ENCODE measurements at regions not wholly inside any gene's neighbourhood (a gene's known extent, or its start where the extent isn't known, plus 50 kb on each side); places are given as distances from the start of the nearest gene placed in this dataset.

DNA sequence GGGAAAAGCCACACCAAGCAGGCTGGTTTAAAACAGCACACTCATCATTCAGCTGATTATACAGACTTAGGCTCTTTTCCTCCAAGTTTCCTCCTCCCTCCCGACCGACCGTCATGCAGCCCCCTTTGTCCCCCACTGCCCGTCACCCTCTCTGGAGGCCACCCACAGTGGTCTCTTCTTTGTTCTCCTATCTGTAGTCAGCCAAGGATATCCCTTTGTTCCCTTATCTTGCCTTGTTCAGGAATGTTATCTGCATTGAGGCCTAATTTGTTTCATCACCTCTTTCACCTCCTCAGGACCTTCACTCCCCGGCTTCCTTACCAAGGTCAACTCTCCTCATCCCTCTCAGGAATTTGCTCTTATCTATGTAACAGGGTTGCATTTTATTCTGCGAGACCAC is 186.4 kb upstream of the CDH13 start:
- CTCF ChIA-PET, result interaction anchor here (0.9 to 1.8 kb wide), 6 partner anchors 10 to 68 kb away, joined by 3 to 11 read pairs (median 4); no protein-coding TSS in a partner anchor
- Histone ChIP-seq H3F3A (replicated peaks; ENCODE audit: insufficient read depth) (no peaks in the 10 kb centered on the region), H3K4me3 (ENCODE audit: low read depth in 2 of 2, low read length in 1 of 2) (no peak overlapping the region), H2AFZ (ENCODE audit: low read depth) (no peak overlapping the region), H3K27ac (ENCODE audit: low read depth in 2 of 2, low read length in 1 of 2) (no peak overlapping the region), H3K79me2 (ENCODE audit: insufficient read depth) (no peaks in the 10 kb centered on the region), H3K9me2 (no peaks in the 10 kb centered on the region), H3K4me2 (no peak overlapping the region), H3K36me3 (replicated peaks in 1 of 2; ENCODE audit: control insufficient read depth in 1 of 2, insufficient read depth in 2 of 2, low read length in 1 of 2) (no peaks in the 10 kb centered on the region), H3K9me3 (no peaks in the 10 kb centered on the region), H4K20me1 (ENCODE audit: insufficient read depth) (no peaks in the 10 kb centered on the region), H3K27me3 (ENCODE audit: insufficient read depth) (no peaks in the 10 kb centered on the region), H3K9ac (no peak overlapping the region), H3K4me1 (ENCODE audit: control insufficient read depth in 1 of 2, insufficient read depth in 2 of 2, low read depth in 1 of 2, low read length in 1 of 2) (no peaks in the 10 kb centered on the region)
- POLR2A ChIA-PET, result no interaction called here
- 29% methylated on average over 6 of the region's 6 CpGs for WGBS (ENCODE audit: low lambda C conversion rate)
- TF ChIP-seq, protein P1, sequence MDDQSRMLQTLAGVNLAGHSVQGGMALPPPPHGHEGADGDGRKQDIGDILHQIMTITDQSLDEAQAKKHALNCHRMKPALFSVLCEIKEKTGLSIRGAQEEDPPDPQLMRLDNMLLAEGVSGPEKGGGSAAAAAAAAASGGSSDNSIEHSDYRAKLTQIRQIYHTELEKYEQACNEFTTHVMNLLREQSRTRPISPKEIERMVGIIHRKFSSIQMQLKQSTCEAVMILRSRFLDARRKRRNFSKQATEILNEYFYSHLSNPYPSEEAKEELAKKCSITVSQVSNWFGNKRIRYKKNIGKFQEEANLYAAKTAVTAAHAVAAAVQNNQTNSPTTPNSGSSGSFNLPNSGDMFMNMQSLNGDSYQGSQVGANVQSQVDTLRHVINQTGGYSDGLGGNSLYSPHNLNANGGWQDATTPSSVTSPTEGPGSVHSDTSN (IDR thresholded peaks at IDR 0.05), result no peak
- no peak for TF ChIP-seq ELF1 (IDR thresholded peaks at IDR 0.05)
- no peak for TF ChIP-seq FOXM1 (IDR thresholded peaks at IDR 0.05; ENCODE audit: low read depth)
- TF ChIP-seq MXI1 (IDR thresholded peaks at IDR 0.05; ENCODE audit: low read depth, low read length), result no peak
- TF ChIP-seq MEF2A (IDR thresholded peaks at IDR 0.05; ENCODE audit: borderline replicate concordance, low read depth), result no peak
- no peak for DNase-seq

DNA sequence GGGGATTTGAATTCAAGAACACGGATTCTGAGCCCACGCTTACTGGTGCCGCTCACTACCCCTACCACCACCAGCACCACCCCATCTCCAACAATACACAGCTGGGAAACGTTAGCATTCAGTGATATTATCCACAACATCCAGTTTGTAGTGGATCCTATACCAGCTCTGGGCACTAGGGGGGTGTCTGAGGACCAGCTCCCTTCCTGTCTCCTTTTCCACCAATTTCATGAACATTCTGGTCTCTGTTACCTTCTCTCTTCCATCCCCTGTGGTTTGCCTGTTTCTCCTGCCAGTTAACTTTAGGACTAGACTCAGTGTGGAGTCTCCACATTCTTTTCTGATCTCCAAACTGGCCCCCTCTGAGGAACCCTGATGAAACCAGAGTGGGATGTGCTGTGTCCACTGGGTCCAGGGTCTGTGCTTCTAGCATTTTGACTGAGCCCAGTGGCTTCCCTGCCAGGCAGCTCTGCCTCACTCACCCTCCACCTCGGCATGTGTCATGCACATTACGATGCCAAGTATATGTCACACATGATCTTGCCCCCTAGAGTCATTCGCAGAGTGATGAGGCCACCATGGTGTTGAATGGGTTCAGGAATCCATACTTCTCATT is 187.0 kb upstream of the CDH13 start:
- no peaks in the 10 kb centered on the region for H3K79me2 ChIP-seq (ENCODE audit: insufficient read depth)
- no peaks in the 10 kb centered on the region for H3K9me3 ChIP-seq
- H3K27me3 ChIP-seq (ENCODE audit: insufficient read depth), result no peaks in the 10 kb centered on the region
- TF ChIP-seq EZH2phosphoT487 (IDR thresholded peaks at IDR 0.05; ENCODE audit: borderline replicate concordance, low read depth) (no peak), RAD21 (IDR thresholded peaks at IDR 0.05; ENCODE audit: low read length) (no peak)
- TF ChIP-seq, protein P2, sequence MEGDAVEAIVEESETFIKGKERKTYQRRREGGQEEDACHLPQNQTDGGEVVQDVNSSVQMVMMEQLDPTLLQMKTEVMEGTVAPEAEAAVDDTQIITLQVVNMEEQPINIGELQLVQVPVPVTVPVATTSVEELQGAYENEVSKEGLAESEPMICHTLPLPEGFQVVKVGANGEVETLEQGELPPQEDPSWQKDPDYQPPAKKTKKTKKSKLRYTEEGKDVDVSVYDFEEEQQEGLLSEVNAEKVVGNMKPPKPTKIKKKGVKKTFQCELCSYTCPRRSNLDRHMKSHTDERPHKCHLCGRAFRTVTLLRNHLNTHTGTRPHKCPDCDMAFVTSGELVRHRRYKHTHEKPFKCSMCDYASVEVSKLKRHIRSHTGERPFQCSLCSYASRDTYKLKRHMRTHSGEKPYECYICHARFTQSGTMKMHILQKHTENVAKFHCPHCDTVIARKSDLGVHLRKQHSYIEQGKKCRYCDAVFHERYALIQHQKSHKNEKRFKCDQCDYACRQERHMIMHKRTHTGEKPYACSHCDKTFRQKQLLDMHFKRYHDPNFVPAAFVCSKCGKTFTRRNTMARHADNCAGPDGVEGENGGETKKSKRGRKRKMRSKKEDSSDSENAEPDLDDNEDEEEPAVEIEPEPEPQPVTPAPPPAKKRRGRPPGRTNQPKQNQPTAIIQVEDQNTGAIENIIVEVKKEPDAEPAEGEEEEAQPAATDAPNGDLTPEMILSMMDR (IDR thresholded peaks at IDR 0.05), result peak; percentile 45
- H3K9me2 ChIP-seq, result no peaks in the 10 kb centered on the region
- no peaks in the 10 kb centered on the region for H3K4me1 ChIP-seq (ENCODE audit: control insufficient read depth in 1 of 2, insufficient read depth in 2 of 2, low read depth in 1 of 2, low read length in 1 of 2)
- no peaks in the 10 kb centered on the region for H3F3A ChIP-seq (replicated peaks; ENCODE audit: insufficient read depth)
- no peak overlapping the region for H2AFZ ChIP-seq (ENCODE audit: low read depth)
- DNase-seq, result peak; percentile 60
- ChIA-PET POLR2A (no interaction called here), CTCF (interaction anchor here (0.9 to 1.8 kb wide), 10 partner anchors 11 to 209 kb away, joined by 3 to 11 read pairs (median 4); no protein-coding TSS in a partner anchor)
- H3K9ac ChIP-seq, result no peak overlapping the region
- H4K20me1 ChIP-seq (ENCODE audit: insufficient read depth), result no peaks in the 10 kb centered on the region
- H3K27ac ChIP-seq (ENCODE audit: low read depth in 2 of 2, low read length in 1 of 2), result no peak overlapping the region
- WGBS (ENCODE audit: low lambda C conversion rate), result 23% methylated on average over 7 of the region's 7 CpGs
- H3K4me2 ChIP-seq, result no peak overlapping the region
- no peaks in the 10 kb centered on the region for H3K36me3 ChIP-seq (replicated peaks in 1 of 2; ENCODE audit: control insufficient read depth in 1 of 2, insufficient read depth in 2 of 2, low read length in 1 of 2)
- H3K4me3 ChIP-seq (ENCODE audit: low read depth in 2 of 2, low read length in 1 of 2), result no peak overlapping the region

DNA sequence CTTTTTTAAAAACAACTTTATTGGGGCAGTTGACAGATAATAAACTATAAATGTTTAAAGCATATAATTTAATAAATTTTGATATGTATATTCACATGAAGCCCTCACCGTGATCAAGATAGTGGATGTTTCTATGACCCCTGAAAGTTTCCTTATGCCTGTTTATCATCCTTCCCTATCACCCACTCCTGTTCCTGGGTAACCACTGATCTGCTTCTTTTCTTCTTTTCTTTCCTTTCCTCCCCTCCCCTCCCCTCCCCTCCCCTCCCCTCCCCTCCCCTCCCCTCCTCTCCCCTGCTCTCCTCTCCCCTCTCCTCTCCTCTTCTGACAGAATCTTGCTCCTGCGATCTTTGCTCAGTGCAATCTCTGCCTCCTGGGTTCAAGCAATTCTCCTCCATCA is 193.7 kb upstream of the CDH13 start:
- 32% methylated on average over 2 of the region's 2 CpGs for WGBS (ENCODE audit: low lambda C conversion rate)
- H3K9me2 ChIP-seq, result no peaks in the 10 kb centered on the region
- no peak overlapping the region for H2AFZ ChIP-seq (ENCODE audit: low read depth)
- TF ChIP-seq, protein P3, sequence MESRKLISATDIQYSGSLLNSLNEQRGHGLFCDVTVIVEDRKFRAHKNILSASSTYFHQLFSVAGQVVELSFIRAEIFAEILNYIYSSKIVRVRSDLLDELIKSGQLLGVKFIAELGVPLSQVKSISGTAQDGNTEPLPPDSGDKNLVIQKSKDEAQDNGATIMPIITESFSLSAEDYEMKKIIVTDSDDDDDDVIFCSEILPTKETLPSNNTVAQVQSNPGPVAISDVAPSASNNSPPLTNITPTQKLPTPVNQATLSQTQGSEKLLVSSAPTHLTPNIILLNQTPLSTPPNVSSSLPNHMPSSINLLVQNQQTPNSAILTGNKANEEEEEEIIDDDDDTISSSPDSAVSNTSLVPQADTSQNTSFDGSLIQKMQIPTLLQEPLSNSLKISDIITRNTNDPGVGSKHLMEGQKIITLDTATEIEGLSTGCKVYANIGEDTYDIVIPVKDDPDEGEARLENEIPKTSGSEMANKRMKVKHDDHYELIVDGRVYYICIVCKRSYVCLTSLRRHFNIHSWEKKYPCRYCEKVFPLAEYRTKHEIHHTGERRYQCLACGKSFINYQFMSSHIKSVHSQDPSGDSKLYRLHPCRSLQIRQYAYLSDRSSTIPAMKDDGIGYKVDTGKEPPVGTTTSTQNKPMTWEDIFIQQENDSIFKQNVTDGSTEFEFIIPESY (IDR thresholded peaks at IDR 0.05; ENCODE audit: borderline replicate concordance, low read depth), result no peak
- no peak for TF ChIP-seq NRF1 (IDR thresholded peaks at IDR 0.05; ENCODE audit: low read depth, low read length)
- TF ChIP-seq JUND (IDR thresholded peaks at IDR 0.05), result no peak
- TF ChIP-seq GABPA (IDR thresholded peaks at IDR 0.05; ENCODE audit: low read depth), result no peak
- TF ChIP-seq SMC3 (IDR thresholded peaks at IDR 0.05; ENCODE audit: low read depth, low read length), result no peak
- TF ChIP-seq, protein P4, sequence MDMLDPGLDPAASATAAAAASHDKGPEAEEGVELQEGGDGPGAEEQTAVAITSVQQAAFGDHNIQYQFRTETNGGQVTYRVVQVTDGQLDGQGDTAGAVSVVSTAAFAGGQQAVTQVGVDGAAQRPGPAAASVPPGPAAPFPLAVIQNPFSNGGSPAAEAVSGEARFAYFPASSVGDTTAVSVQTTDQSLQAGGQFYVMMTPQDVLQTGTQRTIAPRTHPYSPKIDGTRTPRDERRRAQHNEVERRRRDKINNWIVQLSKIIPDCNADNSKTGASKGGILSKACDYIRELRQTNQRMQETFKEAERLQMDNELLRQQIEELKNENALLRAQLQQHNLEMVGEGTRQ (IDR thresholded peaks at IDR 0.05; ENCODE audit: borderline replicate concordance, low read depth, low read length), result no peak
- TF ChIP-seq SIN3A (IDR thresholded peaks at IDR 0.05; ENCODE audit: borderline replicate concordance, low read depth, low read length), result no peak
- TF ChIP-seq MXI1 (IDR thresholded peaks at IDR 0.05; ENCODE audit: low read depth, low read length), result no peak

More for the DNA sequence above, 193.7 kb upstream of the CDH13 start:
- H3K4me2 ChIP-seq, result no peak overlapping the region
- H3K27ac ChIP-seq (ENCODE audit: low read depth in 2 of 2, low read length in 1 of 2), result no peak overlapping the region
- CTCF ChIA-PET, result interaction anchor here (0.9 to 1.5 kb wide), 2 partner anchors 23 to 170 kb away, joined by 3 to 8 read pairs; no protein-coding TSS in a partner anchor
- no peak for DNase-seq
- H3K79me2 ChIP-seq (ENCODE audit: insufficient read depth), result no peaks in the 10 kb centered on the region
- H3K36me3 ChIP-seq (replicated peaks in 1 of 2; ENCODE audit: control insufficient read depth in 1 of 2, insufficient read depth in 2 of 2, low read length in 1 of 2), result no peaks in the 10 kb centered on the region
- no peaks in the 10 kb centered on the region for H3F3A ChIP-seq (replicated peaks; ENCODE audit: insufficient read depth)
- no peaks in the 10 kb centered on the region for H3K9me3 ChIP-seq
- H3K4me1 ChIP-seq (ENCODE audit: control insufficient read depth in 1 of 2, insufficient read depth in 2 of 2, low read depth in 1 of 2, low read length in 1 of 2), result no peaks in the 10 kb centered on the region
- no peaks in the 10 kb centered on the region for H4K20me1 ChIP-seq (ENCODE audit: insufficient read depth)
- H3K27me3 ChIP-seq (ENCODE audit: insufficient read depth), result no peaks in the 10 kb centered on the region
- H3K9ac ChIP-seq, result no peak overlapping the region
- POLR2A ChIA-PET, result no interaction called here
- no peak overlapping the region for H3K4me3 ChIP-seq (ENCODE audit: low read depth in 2 of 2, low read length in 1 of 2)

Measured in SK-N-SH (cell line).